HCT116 (cell line): ENCODE measurements at regions not wholly inside any gene's neighbourhood (a gene's known extent, or its start where the extent isn't known, plus 50 kb on each side); places are given as distances from the start of the nearest gene placed in this dataset.
A peak's percentile ranks its signal among the peaks of the same experiment; 100 is the strongest.

Experiments used
- ATAC-seq: fragments of 200-7000 bp; cut with Tn5 transposase; 2 replicates; pipeline ENCODE4 v1.9.1; 2020; ENCODE audit warnings: mild to moderate bottlenecking, moderate library complexity
- BruUV-seq: library from RNA; stranded (reverse); fragments of 400-500 nt; replicated peaks from 2 replicates; lab custom pipeline; 2021; lab: Mats Ljungman, UMichigan
- CTCF ChIA-PET: fragments of 300-600 bp; sonication (Branson Sonifier 250); formaldehyde crosslinking; loops from one replicate; lab custom pipeline; 2021; ENCODE audit warnings: antibody characterized with exemption; lab: Charles Lee
- POLR2A ChIA-PET: fragments of 300-600, 350-600 bp; sonication (Branson Sonifier 250); formaldehyde crosslinking; loops from one replicate; lab custom pipeline; 2021; ENCODE audit warnings: antibody characterized with exemption; lab: Charles Lee
- RAD21 ChIA-PET, 2 experiments: fragments of 300-600 bp; sonication (Branson Sonifier 250); formaldehyde crosslinking; loops; one replicate each; lab custom pipeline; 2023; ENCODE audit warnings: low total read pairs in 2 of 2; ENCODE audit not compliant: uncharacterized antibody in 2 of 2, unreplicated experiment in 2 of 2, low non-redundant PET in 1 of 2; lab: Charles Lee
- DNase-seq: peaks from one replicate; pipeline ENCODE4 v3.0.0-alpha.2; 2010; ENCODE audit warnings: low read depth, low spot score
- H2AFZ ChIP-seq: fragments of 200-600 bp; shearing (Covaris generic), sonication (generic); 2 replicates; pipeline ENCODE4 v1.6.1; 2017; ENCODE audit warnings: low read depth, mixed run types, mixed read lengths, antibody characterized with exemption, low read length; ENCODE audit not compliant: poor library complexity, severe bottlenecking
- H3K27ac ChIP-seq: 2 replicates; pipeline ENCODE4 v1.5.1; 2012; ENCODE audit warnings: low read depth, low read length
- H3K27me3 ChIP-seq: fragments of 200-600 bp; sonication (generic); 2 replicates; pipeline ENCODE4 v1.6.1; 2016; ENCODE audit warnings: mixed run types, low read length, mixed read lengths; ENCODE audit not compliant: insufficient read depth
- H3K36me3 ChIP-seq, 2 experiments: fragments of 200-500 bp in 1 of 2; fragments of 200-600 bp in 1 of 2; sonication (Bioruptor generic) in 1 of 2; sonication (generic) in 1 of 2; 2 replicates each; pipeline versions ENCODE4 v1.5.1 to v1.6.1; 2014 to 2016; ENCODE audit warnings: low read length in 2 of 2, inconsistent platforms in 1 of 2, mixed read lengths in 1 of 2, mixed run types in 1 of 2; ENCODE audit not compliant: insufficient read depth in 2 of 2, control insufficient read depth in 1 of 2
- H3K4me1 ChIP-seq, 2 experiments: fragments of 200-600 bp in 1 of 2; sonication (generic) in 1 of 2; 2 replicates each; pipeline versions ENCODE4 v1.5.1 to v1.6.1; 2012 to 2017; ENCODE audit warnings: low read length in 2 of 2, inconsistent platforms in 1 of 2, mild to moderate bottlenecking in 1 of 2, mixed read lengths in 1 of 2, mixed run types in 1 of 2, moderate library complexity in 1 of 2; ENCODE audit not compliant: insufficient read depth in 2 of 2, control insufficient read depth in 1 of 2
- H3K4me2 ChIP-seq: fragments of 200-600 bp; sonication (generic); 2 replicates; pipeline ENCODE4 v1.6.1; 2017; ENCODE audit warnings: mixed run types, low read length, mixed read lengths
- H3K4me3 ChIP-seq, 2 experiments: fragments of 200-600 bp in 1 of 2; sonication (generic) in 1 of 2; replicated peaks in 1 of 2; 2 replicates each; pipeline ENCODE4 v1.5.1; 2011 to 2016; ENCODE audit warnings: low read length in 2 of 2, control low read depth in 1 of 2, low read depth in 1 of 2, mild to moderate bottlenecking in 1 of 2, mixed read lengths in 1 of 2, mixed run types in 1 of 2
- H3K79me2 ChIP-seq: fragments of 200-600 bp; sonication (generic); 2 replicates; pipeline ENCODE4 v1.6.1; 2017; ENCODE audit warnings: mild to moderate bottlenecking, mixed run types, low read length, moderate library complexity, mixed read lengths; ENCODE audit not compliant: insufficient read depth
- H3K9ac ChIP-seq: fragments of 200-600 bp; sonication (generic); 2 replicates; pipeline ENCODE4 v1.6.1; 2016; ENCODE audit warnings: low read length, mixed read lengths
- H3K9me2 ChIP-seq: fragments of 200-600 bp; sonication (generic), shearing (Covaris generic); 2 replicates; pipeline ENCODE4 v1.6.1; 2017; ENCODE audit warnings: mixed run types, mild to moderate bottlenecking, moderate library complexity; ENCODE audit not compliant: insufficient read depth
- H3K9me3 ChIP-seq, 2 experiments: fragments of 200-500 bp in 1 of 2; fragments of 200-600 bp in 1 of 2; sonication (Bioruptor generic) in 1 of 2; sonication (generic) in 1 of 2; 2 replicates each; pipeline ENCODE4 v1.6.1; 2014 to 2017; ENCODE audit warnings: low read length in 2 of 2, mixed read lengths in 2 of 2, inconsistent platforms in 1 of 2, low read depth in 1 of 2, mild to moderate bottlenecking in 1 of 2, mixed run types in 1 of 2, moderate library complexity in 1 of 2; ENCODE audit not compliant: control insufficient read depth in 1 of 2, insufficient read depth in 1 of 2
- H4K20me1 ChIP-seq: fragments of 200-600 bp; sonication (generic), shearing (Covaris generic); 2 replicates; pipeline ENCODE4 v1.6.1; 2017; ENCODE audit warnings: mixed run types, mild to moderate bottlenecking, moderate library complexity; ENCODE audit not compliant: insufficient read depth
- POLR2A ChIP-seq: IDR thresholded peaks from 2 replicates; pipeline ENCODE4 v1.7.0; 2011; ENCODE audit warnings: borderline replicate concordance; ENCODE audit not compliant: insufficient read depth, insufficient read length; ENCODE audit errors: extremely low read depth
- POLR2AphosphoS5 ChIP-seq: IDR thresholded peaks from 2 replicates; pipeline ENCODE4 v1.6.1; 2011; ENCODE audit warnings: mild to moderate bottlenecking, low read depth, low read length, moderate library complexity
- ZBTB33 ChIP-seq: IDR thresholded peaks from 2 replicates; pipeline ENCODE4 v1.6.1; 2011; ENCODE audit warnings: mild to moderate bottlenecking, low read length, moderate library complexity; ENCODE audit not compliant: insufficient replicate concordance; ENCODE audit errors: extremely low read depth
- intact Hi-C: fragments of 100-400 bp; cut with micrococcal nuclease; formaldehyde crosslinking; loops from 2 replicates; pipeline ENCODE4 v1.10.0; 2022

GRCh38 chr6:26224940-26225847 is 138.0 kb downstream of the HFE start:
- H3K27ac ChIP-seq: peak overlapping the region; percentile 90
- intact Hi-C loops: loop anchor here (2.0 kb wide), 1 partner anchor 86 kb away; no protein-coding TSS in a partner anchor
- H3K9ac ChIP-seq: peak overlapping the region; percentile 73
- H3K27me3 ChIP-seq: no peaks in the 10 kb centered on the region
- RAD21 ChIA-PET: interaction anchor here in 1 of 2 experiments (0.6 kb wide), 1 partner anchor 952 kb away, joined by 3 read pairs; no protein-coding TSS in a partner anchor
- no peaks in the 10 kb centered on the region for H3K79me2 ChIP-seq
- peaks cover 11 to 29% of the 10 kb centered on the region in 2 experiments; a peak in 3 of 4 replicates for H3K4me1 ChIP-seq
- no peak overlapping the region for H2AFZ ChIP-seq
- ATAC-seq (no peak), DNase-seq (no peak)
- H3K9me3 ChIP-seq: no peaks in the 10 kb centered on the region
- peaks cover 3 to 9% of the 10 kb centered on the region in 2 experiments; a peak in 2 of 4 replicates for H3K36me3 ChIP-seq
- peak overlapping the region; percentile 59 to 71 for H3K4me3 ChIP-seq
- TF ChIP-seq ZBTB33 (no peak), POLR2A (no peak), POLR2AphosphoS5 (peak; percentile 28; the same call in 1 of the 2 replicates)
- H3K9me2 ChIP-seq: no peaks in the 10 kb centered on the region
- H4K20me1 ChIP-seq: no peaks in the 10 kb centered on the region
- CTCF ChIA-PET: no interaction called here
- POLR2A ChIA-PET: interaction anchor here (1.0 to 3.7 kb wide), 3 partner anchors 27 to 53 kb away, joined by 3 to 25 read pairs (median 3); a partner anchor contains a TSS
- H3K4me2 ChIP-seq: peak overlapping the region; percentile 78
- BruUV-seq: no TSS peak
